ENCODE measurements at regions not wholly inside any gene's neighbourhood (a gene's known extent, or its start where the extent isn't known, plus 50 kb on each side); places are given as distances from the start of the nearest gene placed in this dataset.
A peak's percentile ranks its signal among the peaks of the same experiment; 100 is the strongest.

DNA sequence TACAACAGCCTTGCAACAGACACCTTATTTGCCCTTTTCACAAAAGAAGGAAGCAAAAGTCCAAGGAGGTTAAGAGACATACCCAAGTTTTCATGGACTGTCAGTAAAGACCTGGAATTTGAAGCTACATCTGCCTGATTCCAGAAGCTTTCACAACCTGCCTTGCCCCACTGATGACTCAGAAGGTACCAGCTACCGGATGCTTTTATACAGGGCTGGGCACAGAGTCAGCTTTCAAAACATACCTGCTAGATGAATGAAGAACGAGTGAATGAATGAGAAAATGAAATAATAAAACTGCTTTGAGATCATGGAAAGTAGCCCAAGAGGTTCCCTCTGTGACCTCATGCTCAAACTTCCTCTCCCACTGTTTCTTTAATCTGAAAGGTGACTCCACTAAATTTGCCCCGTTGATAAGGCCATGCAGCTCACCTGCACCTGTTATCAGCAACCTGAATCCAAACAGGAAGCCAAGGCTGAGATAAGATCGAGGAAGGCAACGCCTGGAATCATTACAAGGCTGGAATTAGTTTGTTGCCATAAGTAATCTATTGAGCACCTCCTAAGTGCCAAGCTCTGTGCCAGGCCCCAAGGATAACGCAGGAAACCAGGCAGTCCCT, 151.5 kb downstream of the WDR11 start:
- Histone ChIP-seq H3K36me3 (no peaks in the 10 kb centered on the region), H3K9me3 (peaks cover 4 to 46% (median 23%) of the 10 kb centered on the region in 4 donors), H3K27me3 (peaks cover 0 to 13% (median 0%) of the 10 kb centered on the region in 3 donors), H3K4me3 (no peak overlapping the region), H3K4me1 (peaks cover 0 to 10% (median 7%) of the 10 kb centered on the region in 4 donors), H3K27ac (peak overlapping the region in 3 of 5 donors; percentile 43 to 73 (median 44))
- TF ChIP-seq EP300 (IDR thresholded peaks at IDR 0.05) (no peak), POLR2A (IDR thresholded peaks at IDR 0.05) (no peak), POLR2AphosphoS5 (IDR thresholded peaks at IDR 0.05) (peak in 2 of 3 donors; percentile 86 to 91)
- TF ChIP-seq, protein P1, sequence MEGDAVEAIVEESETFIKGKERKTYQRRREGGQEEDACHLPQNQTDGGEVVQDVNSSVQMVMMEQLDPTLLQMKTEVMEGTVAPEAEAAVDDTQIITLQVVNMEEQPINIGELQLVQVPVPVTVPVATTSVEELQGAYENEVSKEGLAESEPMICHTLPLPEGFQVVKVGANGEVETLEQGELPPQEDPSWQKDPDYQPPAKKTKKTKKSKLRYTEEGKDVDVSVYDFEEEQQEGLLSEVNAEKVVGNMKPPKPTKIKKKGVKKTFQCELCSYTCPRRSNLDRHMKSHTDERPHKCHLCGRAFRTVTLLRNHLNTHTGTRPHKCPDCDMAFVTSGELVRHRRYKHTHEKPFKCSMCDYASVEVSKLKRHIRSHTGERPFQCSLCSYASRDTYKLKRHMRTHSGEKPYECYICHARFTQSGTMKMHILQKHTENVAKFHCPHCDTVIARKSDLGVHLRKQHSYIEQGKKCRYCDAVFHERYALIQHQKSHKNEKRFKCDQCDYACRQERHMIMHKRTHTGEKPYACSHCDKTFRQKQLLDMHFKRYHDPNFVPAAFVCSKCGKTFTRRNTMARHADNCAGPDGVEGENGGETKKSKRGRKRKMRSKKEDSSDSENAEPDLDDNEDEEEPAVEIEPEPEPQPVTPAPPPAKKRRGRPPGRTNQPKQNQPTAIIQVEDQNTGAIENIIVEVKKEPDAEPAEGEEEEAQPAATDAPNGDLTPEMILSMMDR (IDR thresholded peaks at IDR 0.05), result no peak
- WGBS, 5 donors, result 26 to 54% (median 38%) methylated on average over 6 of the region's 6 CpGs
- DNase-seq, result peak; percentile 47 to 50
- intact Hi-C loops (cut with DNase I; ENCODE audit: low total_unique reads), result no loop called here

DNA sequence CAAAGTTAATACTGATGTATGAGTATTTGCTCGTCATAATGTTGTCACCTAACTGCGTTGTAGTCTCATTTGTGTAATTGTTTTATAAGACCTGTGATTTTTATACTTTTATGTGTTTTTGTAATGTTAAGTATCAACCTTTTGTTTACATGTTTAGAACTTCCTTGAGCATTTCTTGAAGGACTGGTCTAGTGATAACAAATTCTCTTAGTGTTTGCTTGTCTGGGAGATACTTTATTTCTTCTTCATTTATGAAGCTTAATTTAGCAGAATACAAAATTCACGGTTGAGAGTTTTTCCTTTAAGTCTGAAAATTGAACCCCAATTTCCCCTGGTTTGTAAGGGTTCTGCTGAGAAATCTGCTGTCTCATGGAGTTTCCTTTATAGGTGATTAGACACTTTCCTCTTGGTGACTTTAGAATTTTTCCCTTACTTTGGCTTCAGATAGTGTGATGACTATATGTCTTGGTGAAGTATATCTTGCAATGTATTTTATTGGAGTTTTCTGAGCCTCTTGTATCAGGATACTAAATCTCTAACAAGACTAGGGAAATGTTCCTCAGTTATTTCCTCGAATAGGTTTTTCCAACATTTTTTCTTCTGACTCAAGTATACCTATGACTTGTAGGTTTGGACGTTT, 154.9 kb downstream of the WDR11 start:
- no peak for DNase-seq
- H3K27ac ChIP-seq, result no peak overlapping the region
- no peak overlapping the region for H3K4me3 ChIP-seq
- H3K9me3 ChIP-seq, result peaks cover 4 to 46% (median 23%) of the 10 kb centered on the region in 4 donors
- 83 to 95% (median 95%) methylated on average over 5 of the region's 5 CpGs for WGBS, 5 donors
- intact Hi-C loops (cut with DNase I; ENCODE audit: low total_unique reads), result no loop called here
- TF ChIP-seq EP300 (IDR thresholded peaks at IDR 0.05) (no peak), POLR2AphosphoS5 (IDR thresholded peaks at IDR 0.05) (no peak), POLR2A (IDR thresholded peaks at IDR 0.05) (no peak)
- TF ChIP-seq, protein P1 (IDR thresholded peaks at IDR 0.05), result no peak
- H3K4me1 ChIP-seq, result peaks cover 0 to 10% (median 7%) of the 10 kb centered on the region in 4 donors
- no peaks in the 10 kb centered on the region for H3K27me3 ChIP-seq
- no peaks in the 10 kb centered on the region for H3K36me3 ChIP-seq

DNA sequence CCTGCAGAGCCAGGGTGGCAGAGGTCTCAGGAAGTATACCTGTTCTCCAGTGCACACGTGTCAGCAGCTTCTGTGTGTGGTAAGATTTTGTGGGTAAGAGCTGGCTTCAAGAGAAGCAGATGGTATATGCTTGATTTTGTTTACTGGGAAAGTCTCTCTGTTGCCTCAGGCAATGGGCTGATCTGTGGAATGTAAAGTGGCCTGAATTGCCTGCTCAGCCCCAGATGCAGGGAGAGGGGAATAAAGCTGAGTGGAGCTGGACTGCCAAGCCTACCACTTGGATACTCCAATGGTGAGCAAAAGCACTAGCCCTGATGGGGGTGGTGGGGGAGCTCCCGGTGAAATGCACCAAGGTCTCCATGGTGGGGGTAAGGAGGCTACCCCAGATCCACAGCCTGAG, 156.1 kb downstream of the WDR11 start:
- TF ChIP-seq, protein P1 (IDR thresholded peaks at IDR 0.05), result no peak
- TF ChIP-seq POLR2AphosphoS5 (IDR thresholded peaks at IDR 0.05) (no peak), EP300 (IDR thresholded peaks at IDR 0.05) (no peak), POLR2A (IDR thresholded peaks at IDR 0.05) (no peak)
- no peak for DNase-seq
- Histone ChIP-seq H3K4me3 (no peak overlapping the region), H3K27me3 (no peaks in the 10 kb centered on the region), H3K4me1 (peaks cover 0 to 8% (median 5%) of the 10 kb centered on the region in 4 donors), H3K9me3 (peaks cover 4 to 46% (median 23%) of the 10 kb centered on the region in 4 donors), H3K36me3 (no peaks in the 10 kb centered on the region), H3K27ac (no peak overlapping the region)
- WGBS, 5 donors, result 87 to 97% (median 90%) methylated on average over 2 of the region's 2 CpGs
- intact Hi-C loops (cut with DNase I; ENCODE audit: low total_unique reads), result no loop called here

DNA sequence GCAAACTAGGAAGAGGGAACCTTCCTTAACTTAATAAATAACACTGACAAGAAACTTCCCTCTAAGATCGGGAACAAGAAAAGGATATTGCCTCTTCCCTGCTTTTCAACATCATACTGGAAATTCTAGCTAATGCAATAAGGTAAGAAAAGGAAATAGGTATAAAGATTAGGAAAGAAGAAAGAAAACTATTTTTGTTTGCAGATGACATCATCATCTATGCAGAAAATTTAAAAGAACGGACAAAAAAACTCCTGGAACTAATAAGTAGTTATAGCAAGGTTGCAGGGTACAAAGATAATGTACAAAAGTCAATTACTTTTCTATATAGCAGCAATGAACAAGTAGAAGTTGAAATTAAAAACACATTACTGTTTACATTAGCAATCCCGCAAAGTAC, 164.8 kb downstream of the WDR11 start:
- Histone ChIP-seq H3K9me3 (peaks cover 3 to 12% (median 7%) of the 10 kb centered on the region in 4 donors), H3K4me3 (no peak overlapping the region), H3K36me3 (no peaks in the 10 kb centered on the region), H3K27me3 (no peaks in the 10 kb centered on the region), H3K4me1 (no peaks in the 10 kb centered on the region), H3K27ac (no peak overlapping the region)
- TF ChIP-seq EP300 (IDR thresholded peaks at IDR 0.05) (no peak), POLR2AphosphoS5 (IDR thresholded peaks at IDR 0.05) (no peak), POLR2A (IDR thresholded peaks at IDR 0.05) (no peak)
- TF ChIP-seq, protein P1 (IDR thresholded peaks at IDR 0.05), result no peak
- DNase-seq, result no peak
- intact Hi-C loops (cut with DNase I; ENCODE audit: low total_unique reads), result no loop called here
- WGBS, 5 donors, result 84 to 93% (median 91%) methylated on average over 3 of the region's 3 CpGs

Measured in stomach (tissue), 8 donors.